NB4 (cell line): ENCODE measurements at regions not wholly inside any gene's neighbourhood (a gene's known extent, or its start where the extent isn't known, plus 50 kb on each side); places are given as distances from the start of the nearest gene placed in this dataset.

Experiments used
- DNase-seq: peaks from one replicate; pipeline ENCODE4 v3.0.0; 2010; ENCODE audit warnings: low read depth
- H3K4me3 ChIP-seq: one replicate; pipeline ENCODE4 v1.5.1; 2011; ENCODE audit warnings: mild to moderate bottlenecking, low read depth, low read length, moderate library complexity
- MYC ChIP-seq: IDR thresholded peaks from 2 replicates; pipeline ENCODE4 v1.6.1; 2011; ENCODE audit warnings: low read depth, low read length
- POLR2A ChIP-seq: IDR thresholded peaks from 2 replicates; pipeline ENCODE4 v1.6.1; 2011; ENCODE audit warnings: mild to moderate bottlenecking; ENCODE audit not compliant: insufficient read length; ENCODE audit errors: extremely low read depth
- TF ChIP-seq, protein P1 (sequence below): IDR thresholded peaks from one replicate; pipeline ENCODE4 v1.5.1; 2012; ENCODE audit warnings: low read depth, low read length
- TF ChIP-seq, protein P2 (sequence below): IDR thresholded peaks from 2 replicates; pipeline ENCODE4 v1.6.1; 2011; ENCODE audit warnings: low read depth, low read length

GRCh38 chr5:99721506-99721905 is 792.7 kb upstream of the CHD1 start:
- TF ChIP-seq, protein P1, sequence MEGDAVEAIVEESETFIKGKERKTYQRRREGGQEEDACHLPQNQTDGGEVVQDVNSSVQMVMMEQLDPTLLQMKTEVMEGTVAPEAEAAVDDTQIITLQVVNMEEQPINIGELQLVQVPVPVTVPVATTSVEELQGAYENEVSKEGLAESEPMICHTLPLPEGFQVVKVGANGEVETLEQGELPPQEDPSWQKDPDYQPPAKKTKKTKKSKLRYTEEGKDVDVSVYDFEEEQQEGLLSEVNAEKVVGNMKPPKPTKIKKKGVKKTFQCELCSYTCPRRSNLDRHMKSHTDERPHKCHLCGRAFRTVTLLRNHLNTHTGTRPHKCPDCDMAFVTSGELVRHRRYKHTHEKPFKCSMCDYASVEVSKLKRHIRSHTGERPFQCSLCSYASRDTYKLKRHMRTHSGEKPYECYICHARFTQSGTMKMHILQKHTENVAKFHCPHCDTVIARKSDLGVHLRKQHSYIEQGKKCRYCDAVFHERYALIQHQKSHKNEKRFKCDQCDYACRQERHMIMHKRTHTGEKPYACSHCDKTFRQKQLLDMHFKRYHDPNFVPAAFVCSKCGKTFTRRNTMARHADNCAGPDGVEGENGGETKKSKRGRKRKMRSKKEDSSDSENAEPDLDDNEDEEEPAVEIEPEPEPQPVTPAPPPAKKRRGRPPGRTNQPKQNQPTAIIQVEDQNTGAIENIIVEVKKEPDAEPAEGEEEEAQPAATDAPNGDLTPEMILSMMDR, result no peak
- TF ChIP-seq MYC, result no peak
- TF ChIP-seq, protein P2, sequence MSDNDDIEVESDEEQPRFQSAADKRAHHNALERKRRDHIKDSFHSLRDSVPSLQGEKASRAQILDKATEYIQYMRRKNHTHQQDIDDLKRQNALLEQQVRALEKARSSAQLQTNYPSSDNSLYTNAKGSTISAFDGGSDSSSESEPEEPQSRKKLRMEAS, result no peak
- TF ChIP-seq POLR2A, result no peak
- no peak overlapping the region for H3K4me3 ChIP-seq
- DNase-seq, result no peak

DNA sequence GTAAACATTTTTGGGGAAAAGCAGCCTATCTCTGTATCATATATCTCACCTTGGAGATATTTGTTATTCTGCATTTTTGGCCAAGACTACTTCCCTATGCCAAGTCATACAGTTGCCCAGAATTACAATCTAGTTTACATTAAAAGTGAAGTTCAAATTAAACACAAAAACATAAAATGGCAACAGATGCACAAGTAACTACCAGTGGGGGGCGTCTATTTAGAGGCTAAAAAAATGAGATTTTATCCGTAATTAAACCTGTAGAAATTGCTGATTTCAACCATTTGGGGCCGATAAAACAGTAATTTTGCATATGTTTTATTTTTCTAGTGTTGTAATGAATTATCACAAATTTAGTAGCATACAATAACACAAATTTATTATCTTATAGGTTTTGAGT is 787.1 kb upstream of the CHD1 start:
- H3K4me3 ChIP-seq, result no peak overlapping the region
- DNase-seq, result no peak
- TF ChIP-seq, protein P1, result no peak
- TF ChIP-seq, protein P2, result no peak
- TF ChIP-seq MYC (no peak), POLR2A (no peak)

DNA sequence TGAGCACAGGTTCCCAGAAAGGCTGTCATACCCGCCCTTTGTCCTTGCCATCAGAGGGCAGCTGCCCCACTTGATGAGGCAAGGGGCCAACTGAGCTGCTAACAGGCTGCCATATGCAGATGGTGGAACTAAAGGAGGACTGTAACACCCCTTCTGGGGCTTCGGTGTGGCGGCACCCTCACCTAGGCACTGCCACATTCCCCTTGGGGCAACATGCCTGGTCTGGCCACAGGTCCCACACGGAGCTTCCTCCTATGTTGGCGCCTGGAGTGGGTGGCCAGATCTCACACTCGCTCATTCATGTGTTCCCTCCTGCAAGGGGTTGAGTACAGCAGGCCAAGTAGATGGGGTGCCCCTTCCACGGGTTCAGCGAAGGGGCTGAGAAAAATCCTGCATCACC is 777.4 kb upstream of the CHD1 start:
- TF ChIP-seq MYC (no peak), POLR2A (no peak)
- TF ChIP-seq, protein P2, result no peak
- TF ChIP-seq, protein P1, result no peak
- no peak overlapping the region for H3K4me3 ChIP-seq

DNA sequence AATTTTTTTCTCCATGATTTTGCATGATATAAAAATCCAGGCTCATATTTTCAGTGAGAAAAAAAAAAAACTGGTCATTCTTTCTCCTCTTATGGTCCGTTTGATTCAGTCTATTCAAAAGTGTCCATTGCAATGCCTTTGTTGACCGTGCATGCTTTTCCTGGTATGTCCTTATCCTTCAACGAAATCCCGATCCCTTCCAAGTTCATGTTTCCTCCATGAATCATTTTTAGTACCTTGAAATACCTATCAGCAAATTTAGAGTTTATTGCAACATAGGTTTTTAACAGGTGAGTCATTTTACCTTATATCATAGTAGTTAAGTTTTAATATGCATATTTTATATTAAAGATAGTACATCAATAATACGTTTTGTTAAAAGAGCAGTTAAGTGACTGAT is 773.8 kb upstream of the CHD1 start:
- DNase-seq, result no peak
- TF ChIP-seq MYC, result no peak
- no peak overlapping the region for H3K4me3 ChIP-seq

More for the DNA sequence above, 777.4 kb upstream of the CHD1 start:
- DNase-seq, result no peak

- H3K4me3 ChIP-seq, result no peak overlapping the region
- TF ChIP-seq POLR2A (no peak), MYC (no peak)
- TF ChIP-seq, protein P1, result no peak
- TF ChIP-seq, protein P2, result no peak
- no peak for DNase-seq
Measured at GRCh38 chr5:99694884-99695283, 766.1 kb upstream of the CHD1 start.

DNA sequence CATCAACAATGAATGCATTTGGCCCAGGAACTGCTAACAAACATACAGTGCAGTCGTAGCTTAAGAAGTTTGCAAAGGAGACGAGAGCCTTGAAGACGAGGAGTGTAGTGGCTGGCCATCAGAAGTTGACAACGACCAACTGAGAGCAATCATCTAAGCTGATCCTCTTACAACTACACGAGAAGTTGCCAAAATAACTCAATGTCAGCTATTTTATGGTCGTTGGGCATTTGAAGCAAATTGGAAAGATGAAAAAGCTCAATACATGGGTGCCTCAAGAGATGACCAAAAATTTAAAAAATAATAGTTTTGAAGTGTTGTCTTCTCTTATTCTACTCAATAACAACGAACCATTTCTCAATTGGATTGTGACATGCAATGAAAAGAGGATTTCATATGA is 757.7 kb upstream of the CHD1 start:
- DNase-seq, result no peak
- no peak overlapping the region for H3K4me3 ChIP-seq
- TF ChIP-seq, protein P2, result no peak
- TF ChIP-seq, protein P1, result no peak
- no peak for TF ChIP-seq POLR2A
- TF ChIP-seq MYC, result no peak
